22Rv1 (cell line): ENCODE measurements at regions not wholly inside any gene's neighbourhood (a gene's known extent, or its start where the extent isn't known, plus 50 kb on each side); places are given as distances from the start of the nearest gene placed in this dataset.

Source experiments
- H3K27ac ChIP-seq: fragments of 450-650 bp; 2 replicates; pipeline ENCODE4 v1.5.1; 2017
- CTCF ChIP-seq: fragments of 450-650 bp; IDR thresholded peaks from 2 replicates; pipeline ENCODE4 v1.5.1; 2017; ENCODE audit warnings: mild to moderate bottlenecking
- ZFX ChIP-seq: fragments of 450-650 bp; IDR thresholded peaks from 2 replicates; pipeline ENCODE4 v1.6.1; 2017; ENCODE audit warnings: antibody characterized with exemption, borderline replicate concordance

- H3K27ac ChIP-seq = no peak overlapping the region
- no peak for TF ChIP-seq CTCF
- TF ChIP-seq ZFX = no peak
These were observed 84.2 kb upstream of the UXS1 start for GRCh38 chr2:106278112-106278876.

- TF ChIP-seq CTCF (no peak), ZFX (no peak)
- H3K27ac ChIP-seq = no peak overlapping the region
These were observed 83.3 kb upstream of the UXS1 start for GRCh38 chr2:106277426-106277825.

GRCh38 chr2:106275971-106276370, 81.9 kb upstream of the UXS1 start:
- TF ChIP-seq CTCF (no peak), ZFX (no peak)

GRCh38 chr2:106274668-106275067, 80.6 kb upstream of the UXS1 start:
- H3K27ac ChIP-seq = no peak overlapping the region
- TF ChIP-seq ZFX = no peak

More at GRCh38 chr2:106275971-106276370, 81.9 kb upstream of the UXS1 start:
- no peak overlapping the region for H3K27ac ChIP-seq

- no peak overlapping the region for H3K27ac ChIP-seq
- no peak for TF ChIP-seq ZFX
- no peak for TF ChIP-seq CTCF
These were observed 78.2 kb upstream of the UXS1 start for GRCh38 chr2:106272216-106272807.

- no peak overlapping the region for H3K27ac ChIP-seq
- TF ChIP-seq ZFX (no peak), CTCF (no peak)
These were observed 76.4 kb upstream of the UXS1 start for GRCh38 chr2:106270471-106270891.

GRCh38 chr2:106269591-106270291, 75.6 kb upstream of the UXS1 start:
- TF ChIP-seq CTCF = no peak
- TF ChIP-seq ZFX = no peak

More at GRCh38 chr2:106269591-106270291, 75.6 kb upstream of the UXS1 start:
- H3K27ac ChIP-seq = no peak overlapping the region
